RWPE2 (cell line): ENCODE measurements at regions not wholly inside any gene's neighbourhood (a gene's known extent, or its start where the extent isn't known, plus 50 kb on each side); places are given as distances from the start of the nearest gene placed in this dataset.

Experiments used
- ATAC-seq: fragments of 200-7000 bp; cut with Tn5 transposase; 3 replicates; pipeline ENCODE4 v1.9.1; 2021; ENCODE audit warnings: low read depth
- DNase-seq: peaks from one replicate; pipeline ENCODE4 v3.0.0-alpha.2; 2020; ENCODE audit warnings: low spot score
- H3K27ac ChIP-seq: fragments of 450-650 bp; 2 replicates; pipeline ENCODE4 v1.5.1; 2017; ENCODE audit warnings: mild to moderate bottlenecking; ENCODE audit not compliant: poor library complexity, severe bottlenecking
- H3K27me3 ChIP-seq: fragments of 250-450 bp; sonication (Bioruptor Pico); 2 replicates; pipeline ENCODE4 v1.5.1; 2021; ENCODE audit warnings: mild to moderate bottlenecking, moderate library complexity; ENCODE audit not compliant: insufficient read depth, poor library complexity, severe bottlenecking
- H3K36me3 ChIP-seq: fragments of 250-450 bp; sonication (Bioruptor Pico); 2 replicates; pipeline ENCODE4 v1.5.1; 2020; ENCODE audit warnings: low read depth, mild to moderate bottlenecking, moderate library complexity
- H3K4me1 ChIP-seq: fragments of 250-450 bp; sonication (Bioruptor Pico); 2 replicates; pipeline ENCODE4 v1.5.1; 2021; ENCODE audit warnings: mild to moderate bottlenecking, moderate library complexity; ENCODE audit not compliant: insufficient read depth, poor library complexity, severe bottlenecking
- H3K4me3 ChIP-seq: fragments of 250-450 bp; sonication (Bioruptor Pico); 2 replicates; pipeline ENCODE4 v1.5.1; 2021; ENCODE audit warnings: mild to moderate bottlenecking, moderate library complexity; ENCODE audit not compliant: severe bottlenecking
- H3K9me3 ChIP-seq: fragments of 250-450 bp; sonication (Bioruptor Pico); 2 replicates; pipeline ENCODE4 v1.5.1; 2021; ENCODE audit warnings: mild to moderate bottlenecking, moderate library complexity; ENCODE audit not compliant: severe bottlenecking
- CTCF ChIP-seq: fragments of 450-650 bp; IDR thresholded peaks from one replicate; pipeline ENCODE4 v1.5.1; 2017; ENCODE audit warnings: mild to moderate bottlenecking, moderate library complexity; ENCODE audit not compliant: poor library complexity, severe bottlenecking

- ATAC-seq, result no peak
- H3K27ac ChIP-seq, result no peak overlapping the region
- H3K36me3 ChIP-seq, result no peaks in the 10 kb centered on the region
- no peak for DNase-seq
- H3K27me3 ChIP-seq, result no peaks in the 10 kb centered on the region
- no peak overlapping the region for H3K4me3 ChIP-seq
- no peak for TF ChIP-seq CTCF
- H3K4me1 ChIP-seq, result no peaks in the 10 kb centered on the region
- H3K9me3 ChIP-seq, result no peaks in the 10 kb centered on the region
Measured at GRCh38 chr1:29782846-29783507, 546.7 kb downstream of the PTPRU start.

- Histone ChIP-seq H3K4me3 (no peak overlapping the region), H3K36me3 (no peaks in the 10 kb centered on the region), H3K27me3 (no peaks in the 10 kb centered on the region), H3K27ac (no peak overlapping the region), H3K9me3 (no peaks in the 10 kb centered on the region), H3K4me1 (no peaks in the 10 kb centered on the region)
- no peak for TF ChIP-seq CTCF
- DNase-seq, result no peak
- ATAC-seq, result no peak
Measured at GRCh38 chr1:29779146-29779545, 542.8 kb downstream of the PTPRU start.

GRCh38 chr1:29777522-29777921 lies 541.2 kb downstream of the PTPRU start:
- Histone ChIP-seq H3K36me3 (no peaks in the 10 kb centered on the region), H3K9me3 (no peaks in the 10 kb centered on the region), H3K4me3 (no peak overlapping the region), H3K4me1 (no peaks in the 10 kb centered on the region), H3K27ac (no peak overlapping the region), H3K27me3 (no peaks in the 10 kb centered on the region)
- ATAC-seq, result no peak
- no peak for DNase-seq
- TF ChIP-seq CTCF, result no peak

- no peak for TF ChIP-seq CTCF
- ATAC-seq (no peak), DNase-seq (no peak)
Measured at GRCh38 chr1:29774355-29774754, 538.0 kb downstream of the PTPRU start.

GRCh38 chr1:29772584-29773100 lies 536.3 kb downstream of the PTPRU start:
- H3K36me3 ChIP-seq, result no peaks in the 10 kb centered on the region
- no peaks in the 10 kb centered on the region for H3K4me1 ChIP-seq
- no peak overlapping the region for H3K27ac ChIP-seq
- no peak for TF ChIP-seq CTCF
- peaks cover 5% of the 10 kb centered on the region for H3K27me3 ChIP-seq
- ATAC-seq (no peak), DNase-seq (no peak)
- H3K9me3 ChIP-seq, result no peaks in the 10 kb centered on the region
- no peak overlapping the region for H3K4me3 ChIP-seq

More at GRCh38 chr1:29774355-29774754, 538.0 kb downstream of the PTPRU start:
- Histone ChIP-seq H3K27me3 (no peaks in the 10 kb centered on the region), H3K4me3 (no peak overlapping the region), H3K9me3 (no peaks in the 10 kb centered on the region), H3K36me3 (no peaks in the 10 kb centered on the region), H3K27ac (no peak overlapping the region), H3K4me1 (no peaks in the 10 kb centered on the region)
